GM18517 (cell line): ENCODE measurements at regions not wholly inside any gene's neighbourhood (a gene's known extent, or its start where the extent isn't known, plus 50 kb on each side); places are given as distances from the start of the nearest gene placed in this dataset.

Experiments used
- ATAC-seq: cut with Tn5 transposase; IDR thresholded peaks from one replicate; pipeline ENCODE4 v1.9.1; 2021; ENCODE audit warnings: mild to moderate bottlenecking, moderate library complexity; ENCODE audit not compliant: unreplicated experiment

- ATAC-seq, result no peak
Measured at GRCh38 chr20:22408521-22409402, 175.6 kb downstream of the FOXA2 start.

GRCh38 chr20:22407237-22408193 is 176.9 kb downstream of the FOXA2 start:
- no peak for ATAC-seq

GRCh38 chr20:22404419-22405170 is 179.8 kb downstream of the FOXA2 start:
- ATAC-seq, result no peak

GRCh38 chr20:22403632-22404361 is 180.6 kb downstream of the FOXA2 start:
- no peak for ATAC-seq

- no peak for ATAC-seq
Measured at GRCh38 chr20:22403022-22403631, 181.2 kb downstream of the FOXA2 start.

GRCh38 chr20:22402550-22402949 is 181.8 kb downstream of the FOXA2 start:
- ATAC-seq, result no peak

GRCh38 chr20:22400440-22400839 is 183.9 kb downstream of the FOXA2 start:
- ATAC-seq, result no peak

- ATAC-seq, result no peak
Measured at GRCh38 chr20:22394583-22394982, 189.8 kb downstream of the FOXA2 start.

GRCh38 chr20:22390543-22390903 is 193.8 kb downstream of the FOXA2 start:
- ATAC-seq, result no peak

GRCh38 chr20:22389836-22390542 is 194.4 kb downstream of the FOXA2 start:
- ATAC-seq, result no peak

GRCh38 chr20:22387452-22387851 is 196.9 kb downstream of the FOXA2 start:
- ATAC-seq, result no peak

GRCh38 chr20:22386306-22386623 is 198.1 kb downstream of the FOXA2 start:
- ATAC-seq, result no peak

GRCh38 chr20:22385602-22386305 is 198.6 kb downstream of the FOXA2 start:
- no peak for ATAC-seq

GRCh38 chr20:22384978-22385377 is 199.4 kb downstream of the FOXA2 start:
- no peak for ATAC-seq

GRCh38 chr20:22383156-22383555 is 201.2 kb downstream of the FOXA2 start:
- ATAC-seq, result no peak

GRCh38 chr20:22382742-22383141 is 201.6 kb downstream of the FOXA2 start:
- ATAC-seq, result no peak

- no peak for ATAC-seq
Measured at GRCh38 chr20:22381812-22382416, 202.5 kb downstream of the FOXA2 start.

GRCh38 chr20:22379472-22379871 is 204.9 kb downstream of the FOXA2 start:
- ATAC-seq, result no peak
